NCI-H1105 treated with DMSO at 0.1 percent for 48 hours (cell line): ENCODE measurements at regions not wholly inside any gene's neighbourhood (a gene's known extent, or its start where the extent isn't known, plus 50 kb on each side); places are given as distances from the start of the nearest gene placed in this dataset.
"Not testable (repeated sequence)": the region's sequence is repeated elsewhere in the genome, so short reads cannot be mapped to it uniquely, and the experiment has no call there.

Source experiments
- DNase-seq: peaks from one replicate; lab custom pipeline; 2025; lab: John Stamatoyannopoulos, UW

DNA sequence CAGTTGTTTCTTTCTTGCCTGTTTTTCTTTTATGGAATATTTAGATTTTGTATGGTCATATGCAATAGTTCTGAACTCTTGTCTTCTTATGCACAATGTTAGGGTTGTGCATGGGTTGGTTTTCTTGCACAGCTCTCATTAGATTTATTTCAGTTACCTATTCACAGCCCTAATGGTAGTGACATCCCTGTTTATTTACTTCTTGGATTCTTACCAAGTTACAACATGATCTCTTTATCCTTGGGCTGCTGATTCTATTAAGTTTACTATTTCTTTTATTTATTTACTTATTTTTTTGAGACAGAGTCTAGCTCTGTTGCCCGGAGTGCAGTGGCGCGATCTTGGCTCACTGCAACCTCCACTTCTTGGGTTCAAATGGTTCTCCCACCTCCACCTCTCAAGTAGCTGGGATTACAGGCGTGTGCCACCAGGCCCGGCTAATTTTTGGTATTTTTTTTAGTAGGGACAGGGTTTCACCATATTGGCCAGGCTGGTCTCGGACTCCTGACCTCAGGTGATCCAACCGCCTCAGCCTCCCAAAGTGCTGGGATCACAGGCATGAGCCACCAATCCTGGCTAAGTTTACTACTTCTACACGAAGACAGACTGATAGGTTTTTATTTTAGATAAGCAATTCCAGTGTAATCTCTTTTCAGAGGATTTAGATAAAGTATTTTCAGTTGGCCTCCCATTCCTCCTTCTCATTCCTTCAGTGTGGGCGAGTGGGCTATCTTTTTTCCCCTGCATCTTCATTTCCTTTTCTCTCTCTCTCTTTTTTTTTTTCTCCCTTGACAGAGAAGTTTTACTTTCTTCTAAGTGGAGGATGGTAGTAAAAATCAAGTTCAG is 395.1 kb upstream of the RGS6 start:
- no peak for DNase-seq

DNA sequence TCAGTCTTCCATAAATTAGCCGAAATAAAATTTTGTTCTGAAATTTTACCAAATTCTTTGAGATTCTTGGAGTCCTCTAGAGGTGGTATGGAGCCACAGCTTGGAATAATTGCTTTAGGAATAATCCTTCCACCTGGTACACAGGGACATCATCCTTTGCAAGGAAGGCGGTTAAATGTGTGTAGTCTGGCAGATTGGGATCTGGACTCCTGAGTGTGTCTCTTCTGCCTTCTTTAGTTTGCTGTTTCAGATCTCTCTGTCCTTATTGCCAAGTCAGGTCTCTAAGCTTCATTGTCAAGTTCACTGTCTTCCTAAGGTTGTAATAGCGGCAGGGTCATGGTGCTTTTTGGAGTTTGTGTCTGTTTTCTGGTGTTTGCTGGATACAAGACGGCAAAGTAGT is 393.9 kb upstream of the RGS6 start:
- DNase-seq, result no peak

- no peak for DNase-seq
These were observed 393.1 kb upstream of the RGS6 start for GRCh38 chr14:71538938-71539649.

- no peak for DNase-seq
These were observed 392.5 kb upstream of the RGS6 start for GRCh38 chr14:71539650-71540285.

- DNase-seq, result no peak
These were observed 391.0 kb upstream of the RGS6 start for GRCh38 chr14:71541271-71541670.

- no peak for DNase-seq
These were observed 390.1 kb upstream of the RGS6 start for GRCh38 chr14:71541973-71542690.

DNA sequence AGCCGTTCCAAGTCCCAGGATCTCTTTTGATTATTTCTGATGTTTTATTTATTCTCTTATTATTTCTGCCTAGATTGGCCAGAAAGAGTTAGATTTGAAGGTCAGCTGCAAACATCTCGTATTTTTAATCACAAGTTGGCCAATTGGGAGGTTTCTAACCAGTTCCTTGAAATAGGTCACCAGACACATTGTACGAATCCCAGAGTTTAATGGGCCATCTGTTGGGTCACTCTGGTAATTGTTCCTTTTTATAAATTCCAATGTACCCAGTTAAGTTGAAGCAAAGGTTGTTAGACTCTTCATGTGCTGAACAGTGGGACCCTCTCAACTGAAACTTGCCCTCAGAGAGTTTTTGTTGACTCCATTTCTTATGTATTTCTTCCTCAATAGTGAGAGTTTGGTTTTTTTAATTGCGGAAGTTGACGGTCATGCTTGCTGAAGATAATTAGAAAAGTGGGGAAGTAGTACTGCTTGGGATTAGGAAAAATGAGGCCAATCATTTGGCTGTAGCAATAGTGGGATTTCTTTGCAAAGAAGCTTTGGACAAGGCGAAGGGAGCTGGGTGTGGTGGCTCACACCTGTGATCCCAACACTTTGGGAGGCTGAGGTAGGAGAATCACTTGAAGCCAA is 382.7 kb upstream of the RGS6 start:
- no peak for DNase-seq

DNA sequence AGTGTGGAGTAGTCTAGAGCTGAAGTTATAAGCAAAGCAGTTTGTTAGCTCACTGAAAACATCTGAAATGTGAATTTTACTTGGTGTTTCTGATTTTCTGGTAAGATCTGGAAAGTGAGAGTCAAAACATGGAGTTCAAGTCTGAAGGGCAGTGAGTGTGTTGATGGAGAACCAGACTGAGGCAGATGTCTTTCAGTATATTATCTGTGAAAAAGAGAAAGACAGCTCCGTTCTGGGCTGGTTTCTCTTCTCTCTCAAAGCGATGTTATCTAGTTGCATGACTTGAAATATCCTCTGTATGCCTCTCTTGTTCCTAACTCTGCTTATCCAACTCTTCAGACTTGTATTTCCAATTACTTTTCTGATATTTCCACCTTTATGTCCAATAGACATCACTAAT is 381.9 kb upstream of the RGS6 start:
- DNase-seq, result no peak

DNA sequence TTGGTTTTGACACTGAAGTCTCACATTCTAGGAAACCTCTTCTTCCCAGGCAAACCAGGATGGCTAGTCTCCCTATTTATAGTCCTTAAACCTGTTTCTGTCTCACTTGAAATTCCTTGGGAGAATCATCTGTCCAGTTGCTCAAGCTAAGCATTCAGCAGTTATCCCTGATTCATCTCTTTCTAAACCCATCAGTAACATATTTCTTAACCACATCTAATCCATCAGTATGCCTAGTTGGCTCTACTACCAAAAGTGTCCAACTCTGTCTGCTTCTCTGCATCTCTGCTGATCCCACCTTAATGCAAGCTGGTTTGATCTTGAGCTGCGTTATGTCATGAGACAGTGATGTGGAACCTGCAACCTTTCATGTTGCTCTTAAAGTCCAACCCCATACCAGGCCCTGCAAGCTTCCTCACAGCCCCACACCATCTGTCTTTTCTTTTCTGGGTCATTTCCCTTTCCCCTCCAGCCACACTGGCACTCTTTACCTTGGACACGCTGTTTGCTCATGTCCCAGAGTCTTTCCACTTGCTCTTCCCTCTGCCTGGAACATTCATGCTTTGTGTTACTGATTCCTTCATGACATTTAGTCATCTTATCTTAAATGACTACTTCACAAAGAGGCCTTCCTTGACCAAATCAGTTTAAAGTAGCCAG is 380.8 kb upstream of the RGS6 start:
- DNase-seq, result no peak

GRCh38 chr14:71552809-71553208 is 379.4 kb upstream of the RGS6 start:
- no peak for DNase-seq

DNA sequence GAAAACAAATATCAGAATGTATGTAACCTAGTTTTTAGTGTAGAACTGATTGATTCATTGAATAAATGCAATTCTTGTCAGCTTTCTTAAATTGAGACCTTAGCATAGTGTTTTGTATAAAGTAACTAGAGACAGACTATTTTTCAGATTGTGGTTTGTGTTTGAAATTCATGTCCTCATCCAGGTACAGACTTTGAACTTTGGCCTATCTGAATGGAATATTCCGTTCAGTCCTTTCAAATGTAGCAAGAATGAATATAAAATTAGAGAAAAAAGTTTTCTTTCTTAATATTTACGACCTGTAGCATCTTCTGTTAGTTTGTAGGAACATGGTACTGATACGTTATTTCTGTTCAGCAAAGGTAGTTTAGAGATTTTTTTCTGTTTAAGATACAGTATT is 378.4 kb upstream of the RGS6 start:
- no peak for DNase-seq

- DNase-seq, result no peak
These were observed 377.9 kb upstream of the RGS6 start for GRCh38 chr14:71554323-71554722.

DNA sequence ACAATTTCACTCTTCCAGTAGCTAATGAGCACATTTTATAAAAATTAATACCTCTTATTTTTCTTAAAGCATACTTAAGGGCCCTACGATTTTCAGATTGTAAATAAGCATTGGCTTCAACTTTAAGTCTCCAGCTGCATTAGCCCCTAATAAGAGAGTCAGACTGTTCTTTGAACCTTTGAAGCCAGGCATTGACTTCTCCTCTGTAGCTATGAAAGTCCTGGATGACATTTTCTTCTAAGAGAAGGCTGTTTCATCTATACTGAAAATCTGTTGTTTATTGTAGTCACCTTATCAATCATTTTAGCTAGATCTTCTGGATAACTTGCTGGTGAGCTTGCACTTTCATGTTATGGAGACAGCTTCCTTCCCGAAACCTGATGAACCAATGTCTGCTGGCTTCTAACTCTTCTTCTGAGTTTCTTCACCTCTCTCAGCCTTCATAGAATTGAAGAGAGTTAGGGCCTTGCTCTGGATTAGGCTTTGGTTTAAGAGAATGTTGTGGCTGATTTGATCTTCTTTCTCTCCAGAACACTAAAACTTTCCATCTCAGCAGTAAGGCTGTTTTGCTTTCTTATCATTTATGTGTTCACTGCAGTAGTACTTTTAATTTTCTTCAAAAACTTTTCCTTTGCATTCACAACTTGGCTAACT is 377.1 kb upstream of the RGS6 start:
- no peak for DNase-seq

GRCh38 chr14:71555654-71556559 is 376.3 kb upstream of the RGS6 start:
- no peak for DNase-seq

DNA sequence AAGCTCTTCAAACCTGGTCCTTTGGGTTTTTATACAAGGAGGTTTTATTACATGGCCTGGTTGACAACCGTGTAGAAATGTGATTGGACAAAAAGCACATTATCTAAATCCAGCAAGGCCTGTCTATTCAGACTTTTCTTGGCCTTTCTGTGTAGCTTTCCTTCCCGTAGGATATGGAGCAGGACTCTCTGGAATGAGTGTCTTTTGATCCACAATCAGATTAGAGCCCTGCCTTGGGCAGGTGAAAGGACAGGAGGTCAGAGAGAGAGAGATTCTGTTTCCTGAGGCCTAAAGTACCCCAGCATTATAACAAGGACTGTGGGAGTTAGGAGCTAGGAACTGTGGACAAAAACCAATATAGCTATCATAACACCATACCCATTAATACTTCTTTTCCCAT is 375.5 kb upstream of the RGS6 start:
- no peak for DNase-seq

- no peak for DNase-seq
These were observed 374.9 kb upstream of the RGS6 start for GRCh38 chr14:71557351-71557750.

DNA sequence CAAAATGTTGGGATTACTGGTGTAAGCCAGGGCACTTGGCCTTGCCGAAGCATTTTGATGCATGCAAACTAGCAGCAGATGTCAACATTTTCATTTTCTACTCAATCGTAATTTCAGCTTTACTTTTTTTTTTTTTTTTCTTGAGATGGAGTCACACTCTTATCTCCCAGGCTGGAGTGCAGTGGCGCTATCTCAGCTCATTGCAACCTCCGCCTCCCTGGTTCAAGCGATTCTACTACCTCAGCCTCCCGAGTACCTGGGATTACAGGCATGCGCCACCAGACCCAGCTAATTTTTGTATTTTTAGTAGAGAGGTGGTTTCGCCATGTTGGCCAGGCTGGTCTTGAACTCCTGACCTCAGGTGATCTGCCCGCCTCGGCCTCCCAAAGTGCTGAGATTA is 373.3 kb upstream of the RGS6 start:
- not testable (repeated sequence) for DNase-seq

GRCh38 chr14:71560751-71561150 is 371.5 kb upstream of the RGS6 start:
- no peak for DNase-seq

- no peak for DNase-seq
These were observed 368.6 kb upstream of the RGS6 start for GRCh38 chr14:71563492-71564153.
